ENCODE measurements at regions not wholly inside any gene's neighbourhood (a gene's known extent, or its start where the extent isn't known, plus 50 kb on each side); places are given as distances from the start of the nearest gene placed in this dataset.

DNA sequence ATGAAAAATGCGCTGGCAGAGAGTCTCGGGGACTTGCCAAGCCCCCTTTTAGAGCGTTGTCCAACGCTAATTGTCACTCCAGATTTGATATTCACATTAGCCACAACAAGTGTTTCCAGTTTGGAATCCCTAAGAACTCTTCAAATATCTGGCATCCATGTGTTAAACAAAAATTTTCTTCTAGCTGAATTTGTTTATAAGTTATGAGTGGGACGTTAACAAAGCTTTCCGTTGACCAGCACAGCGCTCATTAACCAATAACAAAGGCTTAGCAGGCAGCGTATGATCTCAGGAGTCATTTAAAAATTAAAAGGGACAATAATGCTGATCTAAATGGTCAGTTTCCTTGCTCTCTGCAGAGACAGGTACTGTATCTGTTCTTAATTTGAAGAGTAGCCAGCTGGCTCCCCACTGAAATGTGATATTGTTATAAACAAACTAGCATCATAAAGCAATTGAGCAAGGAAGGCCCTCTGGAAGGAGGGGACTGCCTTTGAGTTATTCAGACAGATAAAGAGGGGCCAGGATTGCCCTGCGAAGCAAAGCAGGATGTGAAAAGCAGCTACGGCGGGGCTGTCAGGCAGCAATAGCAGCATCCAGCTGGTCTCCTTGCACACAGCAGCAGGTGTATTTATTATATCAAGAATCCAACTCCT lies 337.2 kb upstream of the SALL3 start:
- peaks cover 0 to 6% (median 0%) of the 10 kb centered on the region in 4 donors for H3K4me1 ChIP-seq
- no peaks in the 10 kb centered on the region for H3K9me3 ChIP-seq
- intact Hi-C loops (cut with DNase I; ENCODE audit: low total_unique reads) (no loop called here), in situ Hi-C loops (cut with MboI; ENCODE audit: low pct_ligation_motif_present in 1 of 4, low pct_unique_long_range_greater_than_20kb in 1 of 4, low sequenced_read_pairs in 3 of 4) (no loop called here)
- TF ChIP-seq POLR2A (IDR thresholded peaks at IDR 0.05): no peak
- TF ChIP-seq, protein P1, sequence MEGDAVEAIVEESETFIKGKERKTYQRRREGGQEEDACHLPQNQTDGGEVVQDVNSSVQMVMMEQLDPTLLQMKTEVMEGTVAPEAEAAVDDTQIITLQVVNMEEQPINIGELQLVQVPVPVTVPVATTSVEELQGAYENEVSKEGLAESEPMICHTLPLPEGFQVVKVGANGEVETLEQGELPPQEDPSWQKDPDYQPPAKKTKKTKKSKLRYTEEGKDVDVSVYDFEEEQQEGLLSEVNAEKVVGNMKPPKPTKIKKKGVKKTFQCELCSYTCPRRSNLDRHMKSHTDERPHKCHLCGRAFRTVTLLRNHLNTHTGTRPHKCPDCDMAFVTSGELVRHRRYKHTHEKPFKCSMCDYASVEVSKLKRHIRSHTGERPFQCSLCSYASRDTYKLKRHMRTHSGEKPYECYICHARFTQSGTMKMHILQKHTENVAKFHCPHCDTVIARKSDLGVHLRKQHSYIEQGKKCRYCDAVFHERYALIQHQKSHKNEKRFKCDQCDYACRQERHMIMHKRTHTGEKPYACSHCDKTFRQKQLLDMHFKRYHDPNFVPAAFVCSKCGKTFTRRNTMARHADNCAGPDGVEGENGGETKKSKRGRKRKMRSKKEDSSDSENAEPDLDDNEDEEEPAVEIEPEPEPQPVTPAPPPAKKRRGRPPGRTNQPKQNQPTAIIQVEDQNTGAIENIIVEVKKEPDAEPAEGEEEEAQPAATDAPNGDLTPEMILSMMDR (IDR thresholded peaks at IDR 0.05): no peak
- TF ChIP-seq EP300 (IDR thresholded peaks at IDR 0.05; ENCODE audit: low read depth): no peak
- no peak for TF ChIP-seq POLR2AphosphoS5 (IDR thresholded peaks at IDR 0.05)
- H3K36me3 ChIP-seq: no peaks in the 10 kb centered on the region
- WGBS, 2 donors (ENCODE audit: low coverage in 1 of 2): 36 to 51% methylated on average over 9 to 11 of the region's 11 CpGs
- no peak for DNase-seq
- H3K4me3 ChIP-seq: no peak overlapping the region
- no peaks in the 10 kb centered on the region for H3K27me3 ChIP-seq
- H3K27ac ChIP-seq: no peak overlapping the region

DNA sequence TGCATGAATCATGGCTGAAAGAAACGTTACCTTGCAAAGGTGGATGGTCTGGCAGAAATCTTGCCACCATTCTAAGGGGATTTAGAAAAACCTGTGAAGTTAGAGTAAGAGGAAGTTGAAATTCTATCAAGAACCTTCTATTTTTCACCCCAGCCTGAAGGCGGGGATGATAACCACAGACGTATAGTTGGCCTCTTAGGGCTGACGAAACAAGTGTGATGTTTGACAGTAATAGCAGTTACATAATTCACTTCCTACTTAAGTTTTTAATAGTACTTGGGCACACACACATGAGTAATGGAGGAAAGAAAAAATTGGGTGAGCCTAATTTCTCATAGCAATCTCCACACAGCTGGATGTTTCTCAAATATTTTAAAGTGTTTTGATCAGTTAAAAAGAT lies 336.6 kb upstream of the SALL3 start:
- no peaks in the 10 kb centered on the region for H3K27me3 ChIP-seq
- DNase-seq: no peak
- 27 to 43% methylated on average over 4 of the region's 4 CpGs for WGBS, 2 donors (ENCODE audit: low coverage in 1 of 2)
- TF ChIP-seq, protein P1 (IDR thresholded peaks at IDR 0.05): no peak
- TF ChIP-seq POLR2AphosphoS5 (IDR thresholded peaks at IDR 0.05) (no peak), POLR2A (IDR thresholded peaks at IDR 0.05) (no peak), EP300 (IDR thresholded peaks at IDR 0.05; ENCODE audit: low read depth) (no peak)
- no peaks in the 10 kb centered on the region for H3K36me3 ChIP-seq
- no peak overlapping the region for H3K27ac ChIP-seq
- H3K9me3 ChIP-seq: no peaks in the 10 kb centered on the region
- H3K4me1 ChIP-seq: peaks cover 0 to 6% (median 0%) of the 10 kb centered on the region in 4 donors
- in situ Hi-C loops (cut with MboI; ENCODE audit: low pct_ligation_motif_present in 1 of 4, low pct_unique_long_range_greater_than_20kb in 1 of 4, low sequenced_read_pairs in 3 of 4) (no loop called here), intact Hi-C loops (cut with DNase I; ENCODE audit: low total_unique reads) (no loop called here)
- H3K4me3 ChIP-seq: no peak overlapping the region

DNA sequence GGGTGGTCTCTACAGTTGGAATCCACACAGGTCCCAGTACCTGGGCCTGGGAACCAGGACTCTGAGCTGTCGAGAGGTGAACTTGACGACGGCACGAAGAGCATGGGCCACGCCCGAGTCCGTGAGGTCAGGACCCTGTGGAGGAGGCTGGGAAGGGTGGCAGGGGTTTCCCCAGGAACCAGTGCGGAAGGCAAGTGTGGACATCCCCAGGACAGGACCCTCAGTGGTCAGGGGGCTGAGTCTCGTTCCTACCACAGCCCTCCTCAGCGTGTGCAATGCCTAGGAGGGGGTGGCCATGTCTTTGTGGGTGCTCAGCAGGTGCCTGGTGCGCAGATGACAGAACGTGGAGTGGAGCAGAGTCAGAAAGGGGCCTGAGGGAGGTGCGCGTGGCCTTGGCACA lies 335.6 kb upstream of the SALL3 start:
- WGBS, 2 donors (ENCODE audit: low coverage in 1 of 2): 83 to 92% methylated on average over 5 to 14 of the region's 14 CpGs
- TF ChIP-seq EP300 (IDR thresholded peaks at IDR 0.05; ENCODE audit: low read depth) (no peak), POLR2AphosphoS5 (IDR thresholded peaks at IDR 0.05) (no peak), POLR2A (IDR thresholded peaks at IDR 0.05) (no peak)
- TF ChIP-seq, protein P1 (IDR thresholded peaks at IDR 0.05): no peak
- Histone ChIP-seq H3K4me1 (peaks cover 0 to 6% (median 0%) of the 10 kb centered on the region in 4 donors), H3K27ac (no peak overlapping the region), H3K27me3 (no peaks in the 10 kb centered on the region), H3K9me3 (no peaks in the 10 kb centered on the region), H3K36me3 (no peaks in the 10 kb centered on the region), H3K4me3 (no peak overlapping the region)
- no peak for DNase-seq
- in situ Hi-C loops (cut with MboI; ENCODE audit: low pct_ligation_motif_present in 1 of 4, low pct_unique_long_range_greater_than_20kb in 1 of 4, low sequenced_read_pairs in 3 of 4): no loop called here
- intact Hi-C loops (cut with DNase I; ENCODE audit: low total_unique reads): no loop called here

- Histone ChIP-seq H3K4me1 (peaks cover 0 to 6% (median 0%) of the 10 kb centered on the region in 4 donors), H3K4me3 (no peak overlapping the region), H3K9me3 (no peaks in the 10 kb centered on the region), H3K36me3 (no peaks in the 10 kb centered on the region), H3K27me3 (no peaks in the 10 kb centered on the region), H3K27ac (no peak overlapping the region)
- intact Hi-C loops (cut with DNase I; ENCODE audit: low total_unique reads) (no loop called here), in situ Hi-C loops (cut with MboI; ENCODE audit: low pct_ligation_motif_present in 1 of 4, low pct_unique_long_range_greater_than_20kb in 1 of 4, low sequenced_read_pairs in 3 of 4) (no loop called here)
- TF ChIP-seq EP300 (IDR thresholded peaks at IDR 0.05; ENCODE audit: low read depth): no peak
- no peak for TF ChIP-seq POLR2A (IDR thresholded peaks at IDR 0.05)
- TF ChIP-seq, protein P1 (IDR thresholded peaks at IDR 0.05): no peak
- no peak for TF ChIP-seq POLR2AphosphoS5 (IDR thresholded peaks at IDR 0.05)
- DNase-seq: no peak
- WGBS, 2 donors (ENCODE audit: low coverage in 1 of 2): 92% methylated on average over 16 of the region's 20 CpGs; no CpG with 5 or more reads in 1 of the 2 donors
Measured at GRCh38 chr18:78645216-78645615, 334.4 kb upstream of the SALL3 start.
